HFF-Myc (cell line): ENCODE measurements at regions not wholly inside any gene's neighbourhood (a gene's known extent, or its start where the extent isn't known, plus 50 kb on each side); places are given as distances from the start of the nearest gene placed in this dataset.

Source experiments
- DNase-seq: peaks from one replicate; pipeline ENCODE4 v3.0.0-alpha.2; 2011; ENCODE audit warnings: low read depth; ENCODE audit errors: extremely low read depth
- H3K4me3 ChIP-seq: replicated peaks from 2 replicates; pipeline ENCODE4 v1.5.1; 2011; ENCODE audit warnings: low read depth, mild to moderate bottlenecking, control low read depth, low read length
- CTCF ChIP-seq: IDR thresholded peaks from 2 replicates; pipeline ENCODE4 v1.5.1; 2012; ENCODE audit warnings: mild to moderate bottlenecking, low read depth, low read length, control low read depth; ENCODE audit errors: missing control alignments

- no peak overlapping the region for H3K4me3 ChIP-seq
- no peak for TF ChIP-seq CTCF
- DNase-seq, result no peak
Observed at GRCh38 chr12:46131732-46132469, 136.9 kb downstream of the SLC38A1 start.

GRCh38 chr12:46127656-46128055, 137.3 kb upstream of the SCAF11 start:
- DNase-seq, result no peak
- no peak for TF ChIP-seq CTCF
- H3K4me3 ChIP-seq, result no peak overlapping the region

GRCh38 chr12:46126050-46126727, 135.8 kb upstream of the SCAF11 start:
- no peak overlapping the region for H3K4me3 ChIP-seq
- TF ChIP-seq CTCF, result no peak
- no peak for DNase-seq

GRCh38 chr12:46124848-46125619, 134.7 kb upstream of the SCAF11 start:
- peak; percentile 67 for TF ChIP-seq CTCF
- DNase-seq, result peak; percentile 69
- no peak overlapping the region for H3K4me3 ChIP-seq

GRCh38 chr12:46124132-46124847, 133.9 kb upstream of the SCAF11 start:
- H3K4me3 ChIP-seq, result no peak overlapping the region
- TF ChIP-seq CTCF, result no peak
- DNase-seq, result no peak

GRCh38 chr12:46112364-46112763, 122.0 kb upstream of the SCAF11 start:
- DNase-seq, result no peak
- H3K4me3 ChIP-seq, result no peak overlapping the region
- no peak for TF ChIP-seq CTCF
